Cardiac septum (tissue), 1 donor: ENCODE measurements at regions not wholly inside any gene's neighbourhood (a gene's known extent, or its start where the extent isn't known, plus 50 kb on each side); places are given as distances from the start of the nearest gene placed in this dataset.

ENCODE experiments used
- DNase-seq: peaks from one replicate; pipeline ENCODE4 v3.0.0-alpha.2; 2020; ENCODE audit warnings: low spot score
- intact Hi-C: fragments of 100-400 bp; cut with DNase I; formaldehyde crosslinking; loops from one replicate; pipeline ENCODE4 v1.14.0; 2022
- donor health status: DM: no; HTN: no; CAD: no.

DNA sequence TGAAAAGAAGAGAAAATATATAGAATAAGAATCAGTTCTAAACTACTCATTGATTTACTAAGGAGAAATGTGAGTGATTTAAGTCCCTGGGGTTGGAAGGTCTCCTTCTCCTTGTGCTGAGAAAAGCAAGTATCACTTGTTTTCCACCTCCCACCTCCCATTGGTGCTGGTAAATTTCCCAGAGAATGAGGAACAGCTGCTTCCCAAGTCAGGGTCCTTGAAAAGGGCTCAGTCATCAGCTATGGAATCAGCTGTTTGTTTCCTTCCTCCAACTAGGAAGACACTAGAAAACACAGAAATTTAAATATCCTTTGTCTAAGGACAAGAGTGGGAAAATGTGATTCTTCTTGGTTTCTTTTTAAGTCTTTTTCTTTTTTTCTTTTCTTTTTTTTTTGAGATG lies 131.3 kb upstream of the C1orf21 start:
- DNase-seq: no peak
- intact Hi-C loops: loop anchor here (5.0 kb wide), 1 partner anchor 42 kb away; no protein-coding TSS in a partner anchor

DNA sequence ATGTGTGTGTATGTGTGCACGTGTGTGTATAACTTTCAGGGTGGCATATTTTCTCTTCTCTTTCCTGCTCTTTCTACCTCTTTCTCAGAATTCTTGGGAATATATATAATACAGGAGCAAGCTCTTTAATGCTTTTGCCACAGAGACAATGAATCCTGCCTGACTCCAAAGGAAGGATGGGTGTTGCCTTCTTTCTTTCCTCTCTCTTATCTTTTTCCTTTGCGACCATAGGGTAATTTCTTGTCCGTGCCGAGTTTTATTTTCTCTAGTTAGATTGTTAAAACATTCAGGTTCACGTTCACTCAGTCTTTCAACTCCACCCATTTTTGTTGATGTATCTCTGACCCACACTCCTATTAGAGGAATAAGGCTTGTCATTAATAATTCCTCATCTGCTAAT lies 129.0 kb upstream of the C1orf21 start:
- intact Hi-C loops: loop anchor here (5.0 kb wide), 1 partner anchor 39 kb away; no protein-coding TSS in a partner anchor
- DNase-seq: no peak

DNA sequence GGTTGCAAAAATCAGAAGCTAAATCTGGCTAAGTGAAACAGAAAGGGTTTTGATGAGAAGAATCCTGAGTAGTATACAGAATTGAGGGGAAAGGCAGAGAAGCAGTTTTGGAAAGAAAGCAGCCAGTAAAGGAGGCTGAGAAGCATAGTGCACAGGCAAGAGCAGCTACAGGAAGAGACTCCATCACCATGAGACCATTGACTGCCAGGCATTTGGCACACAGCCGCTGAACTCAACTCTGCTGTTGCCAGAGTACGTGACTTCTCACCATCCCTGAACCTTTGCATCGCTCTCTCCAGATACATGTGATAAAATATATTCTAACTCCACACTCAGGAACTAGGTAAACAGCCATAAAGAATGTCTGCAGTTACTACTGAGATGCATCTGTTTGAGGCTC lies 128.3 kb upstream of the C1orf21 start:
- intact Hi-C loops: loop anchor here (5.0 kb wide), 1 partner anchor 39 kb away; no protein-coding TSS in a partner anchor
- DNase-seq: no peak

DNA sequence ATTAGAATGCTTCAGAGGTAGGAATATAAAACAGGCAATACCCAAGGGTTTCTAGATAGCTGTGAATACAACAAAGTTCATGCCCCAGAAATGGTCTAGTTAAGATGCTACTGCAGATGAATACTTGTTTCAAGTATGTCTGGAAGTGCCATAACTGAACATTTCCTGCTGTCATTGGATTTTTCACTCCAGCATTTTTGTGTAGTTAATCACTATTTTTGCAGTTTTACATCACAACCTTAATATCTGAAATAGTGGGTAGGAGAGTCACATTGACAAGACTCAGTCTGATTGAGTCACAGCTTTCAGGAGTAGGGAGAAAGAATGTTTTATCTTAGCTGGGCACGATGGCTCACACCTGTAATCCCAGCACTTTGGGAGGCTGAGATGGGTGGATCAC lies 126.4 kb upstream of the C1orf21 start:
- intact Hi-C loops: no loop called here
- no peak for DNase-seq

DNA sequence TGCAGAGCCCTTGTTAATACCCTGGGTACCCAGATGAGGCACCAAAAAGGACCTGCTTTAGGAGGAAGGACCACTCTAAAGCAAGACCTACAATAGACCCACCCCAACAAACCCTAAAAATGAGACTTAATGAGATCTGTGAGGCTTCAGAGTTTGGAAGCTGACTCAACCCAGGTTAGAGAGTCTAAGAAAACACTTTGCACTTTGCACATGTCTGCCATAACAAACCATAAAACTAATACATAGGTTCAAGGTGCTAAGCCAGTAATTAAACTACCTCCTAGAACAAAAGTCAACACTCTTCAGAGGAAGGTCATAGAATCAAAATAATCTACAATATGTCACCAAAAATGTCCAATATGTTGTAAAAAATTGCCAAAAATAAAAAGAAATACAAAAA lies 124.7 kb upstream of the C1orf21 start:
- intact Hi-C loops: no loop called here
- DNase-seq: no peak

DNA sequence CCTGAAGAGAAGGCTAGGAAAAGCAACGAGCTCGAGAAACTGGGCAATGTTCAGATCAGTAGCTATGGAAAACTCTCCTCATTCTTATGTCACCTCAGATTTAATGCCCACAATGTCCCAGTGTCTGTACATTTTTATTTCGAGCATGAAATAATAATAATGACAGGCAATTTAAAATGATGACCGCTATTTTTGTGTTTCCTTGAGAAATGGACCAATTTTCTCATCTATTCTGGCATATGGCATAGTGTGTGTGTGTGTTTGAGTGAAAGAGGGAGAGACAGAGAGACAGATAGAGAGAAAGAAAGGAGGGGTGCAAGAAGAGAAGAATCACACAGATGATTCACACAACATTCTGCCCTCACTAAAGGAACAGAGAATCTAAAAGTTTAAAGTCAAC lies 119.1 kb upstream of the C1orf21 start:
- DNase-seq: no peak
- intact Hi-C loops: no loop called here

DNA sequence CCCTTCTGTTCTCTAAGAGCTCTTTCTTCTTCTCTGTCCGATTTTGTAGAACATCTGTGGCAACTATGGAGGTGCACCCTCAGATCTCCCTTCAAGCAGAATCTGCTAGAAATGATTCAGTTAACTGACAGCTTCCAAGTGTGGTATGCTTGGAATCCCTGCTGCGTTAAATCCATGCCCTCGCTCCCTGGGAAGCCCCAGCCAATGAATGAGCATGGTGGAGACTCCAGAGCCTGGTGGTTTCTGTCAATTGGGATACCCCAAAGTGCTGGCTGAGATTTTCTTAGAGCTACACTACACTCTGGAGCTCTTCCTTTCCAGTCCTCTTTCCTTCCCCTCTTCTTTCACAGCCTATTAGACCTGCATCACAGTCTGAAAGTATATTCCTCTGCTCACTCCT lies 116.3 kb upstream of the C1orf21 start:
- intact Hi-C loops: no loop called here
- DNase-seq: no peak

DNA sequence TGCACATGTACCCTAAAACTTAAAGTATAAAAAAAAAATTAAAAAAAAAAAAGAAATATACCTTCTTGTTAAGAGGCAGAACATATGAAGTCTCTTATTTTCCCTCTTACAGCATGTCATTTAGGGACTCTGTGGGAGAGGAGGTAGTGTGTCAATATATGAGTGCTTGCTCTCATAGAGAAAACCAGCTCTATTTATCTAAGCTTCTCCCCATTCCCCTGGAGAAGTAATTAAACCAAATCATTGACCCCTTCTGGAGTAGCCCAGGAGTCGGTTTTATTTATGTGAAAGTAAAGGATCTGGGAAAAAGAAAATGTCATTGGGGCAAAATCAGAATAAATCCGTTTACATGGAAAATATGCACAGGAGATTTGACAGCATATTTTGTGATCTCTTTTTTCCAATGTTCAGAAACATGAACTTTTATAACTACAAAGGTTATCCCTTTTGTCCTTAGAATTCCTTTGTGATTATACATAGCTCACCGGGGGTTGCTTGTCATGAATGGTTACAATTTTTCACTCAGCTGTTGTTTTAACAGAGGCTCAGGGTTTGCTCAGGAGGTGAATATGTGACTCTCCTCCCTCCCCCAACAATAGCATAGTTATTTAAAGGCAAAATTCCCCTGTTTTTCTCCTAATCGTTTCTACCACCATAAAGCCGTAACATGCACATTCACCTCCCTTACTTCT lies 114.5 kb upstream of the C1orf21 start:
- no peak for DNase-seq
- intact Hi-C loops: no loop called here

DNA sequence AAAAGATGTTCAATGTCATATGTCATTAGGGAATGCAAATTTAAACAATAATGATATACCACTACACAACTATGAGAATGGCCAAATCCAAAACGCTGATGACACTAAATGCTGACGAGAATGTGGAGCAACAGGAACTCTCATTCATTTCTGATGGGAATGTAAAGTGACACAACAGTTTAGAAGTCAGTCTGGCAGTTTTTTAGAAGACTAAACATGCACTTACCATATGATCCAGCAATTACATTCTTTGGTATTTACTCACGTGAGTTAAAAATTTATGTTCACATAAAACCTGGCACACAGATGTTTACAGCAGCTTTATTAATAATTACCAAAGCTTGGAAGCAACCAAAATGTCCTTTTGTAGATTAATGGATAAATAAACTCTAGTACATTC lies 110.4 kb upstream of the C1orf21 start:
- DNase-seq: no peak
- intact Hi-C loops: no loop called here

DNA sequence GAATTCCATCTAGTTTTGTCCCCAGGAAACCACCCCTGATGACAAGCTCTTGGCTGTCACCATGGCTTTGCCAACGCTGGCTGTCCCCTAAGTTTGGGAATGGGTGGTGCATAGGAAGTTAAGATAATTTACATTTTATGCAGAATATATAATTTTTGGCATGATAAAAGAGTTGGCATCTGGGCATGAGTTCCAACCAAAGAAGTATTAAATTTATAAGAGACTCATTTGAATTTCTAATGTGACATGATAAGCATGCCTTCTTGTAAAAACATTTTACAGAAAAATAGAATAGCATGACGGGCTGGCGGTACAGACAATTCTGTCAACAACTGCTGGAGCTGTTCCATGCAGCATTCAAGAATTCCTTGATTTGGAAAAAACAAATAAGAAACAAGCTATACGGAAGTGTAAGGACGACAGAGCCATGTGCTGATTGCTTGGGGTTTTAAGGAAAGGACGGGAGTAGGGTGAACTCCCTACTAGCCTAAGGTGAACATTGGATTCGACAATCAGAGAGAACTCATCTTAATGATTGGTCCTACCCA lies 106.8 kb upstream of the C1orf21 start:
- no peak for DNase-seq
- intact Hi-C loops: no loop called here

DNA sequence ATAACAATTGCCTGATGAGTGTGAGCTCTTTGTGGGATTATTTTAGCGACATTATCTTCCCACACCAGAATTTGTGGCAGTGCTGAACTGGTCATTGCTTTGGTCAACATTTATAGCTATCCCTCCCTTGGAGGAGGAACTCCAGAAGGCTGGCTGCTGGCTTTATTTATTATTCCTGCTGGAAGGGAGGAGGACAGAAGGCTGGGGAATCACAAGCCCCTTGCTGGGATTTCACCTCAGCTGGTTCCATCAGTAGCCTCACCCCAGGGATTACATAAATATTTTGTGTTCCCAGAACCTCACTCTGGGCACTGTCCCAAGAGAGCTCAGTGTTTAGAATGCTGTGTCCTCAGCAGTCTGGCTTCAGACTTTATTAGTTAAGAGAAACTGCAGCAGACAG lies 102.8 kb upstream of the C1orf21 start:
- DNase-seq: no peak

DNA sequence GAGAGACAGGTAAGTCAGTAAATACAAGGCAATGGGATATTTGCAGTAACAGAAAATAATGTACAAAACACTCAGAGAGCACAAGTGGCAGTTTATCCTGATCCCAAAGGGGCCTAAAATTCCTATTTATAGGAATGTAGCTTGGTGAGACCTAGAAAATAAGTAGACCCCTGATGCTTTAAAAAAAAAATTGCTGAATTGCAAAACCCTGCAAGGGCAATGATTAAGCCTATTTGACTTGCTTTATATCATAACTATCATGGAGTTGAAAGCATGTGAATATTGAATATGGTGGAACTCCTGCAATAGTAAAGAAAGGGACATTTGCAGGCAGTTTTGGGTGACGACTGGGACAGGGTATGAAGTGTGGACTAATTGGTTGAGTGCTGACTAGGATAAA lies 101.9 kb upstream of the C1orf21 start:
- intact Hi-C loops: no loop called here
- DNase-seq: no peak

More for the DNA sequence above, 102.8 kb upstream of the C1orf21 start:
- intact Hi-C loops: no loop called here

DNA sequence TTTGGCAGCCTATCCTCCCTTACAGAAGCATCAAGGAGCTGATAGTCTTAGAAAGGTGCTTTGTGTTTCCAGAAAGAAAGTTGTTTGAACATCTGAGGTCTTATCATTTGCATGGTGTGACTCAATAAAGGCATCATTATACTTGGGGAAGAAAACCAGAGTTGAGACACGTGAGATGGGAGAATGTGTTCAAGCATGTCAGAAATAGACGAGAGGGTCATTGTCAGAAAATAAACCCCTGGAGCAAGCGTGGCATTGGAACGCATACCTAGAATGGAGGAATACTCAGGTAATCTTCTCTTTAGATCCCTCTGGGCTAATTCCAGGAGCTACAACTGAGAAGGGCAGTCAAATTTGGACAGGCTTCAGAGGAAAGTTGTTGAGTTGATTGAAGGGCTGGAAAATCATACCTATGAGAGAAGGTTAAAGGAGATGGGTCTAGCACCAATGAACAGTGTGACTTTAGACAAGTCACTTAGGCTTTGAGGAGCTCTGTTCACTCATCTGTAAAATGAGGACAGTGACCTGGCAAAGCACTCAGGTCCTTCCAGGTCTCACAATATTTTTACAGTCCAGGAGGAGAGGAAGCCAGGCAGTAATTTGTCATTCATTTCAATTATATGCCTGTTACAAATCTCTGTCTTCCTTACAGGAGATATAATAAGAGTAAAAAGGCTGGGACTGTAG lies 101.3 kb upstream of the C1orf21 start:
- intact Hi-C loops: no loop called here
- DNase-seq: no peak

DNA sequence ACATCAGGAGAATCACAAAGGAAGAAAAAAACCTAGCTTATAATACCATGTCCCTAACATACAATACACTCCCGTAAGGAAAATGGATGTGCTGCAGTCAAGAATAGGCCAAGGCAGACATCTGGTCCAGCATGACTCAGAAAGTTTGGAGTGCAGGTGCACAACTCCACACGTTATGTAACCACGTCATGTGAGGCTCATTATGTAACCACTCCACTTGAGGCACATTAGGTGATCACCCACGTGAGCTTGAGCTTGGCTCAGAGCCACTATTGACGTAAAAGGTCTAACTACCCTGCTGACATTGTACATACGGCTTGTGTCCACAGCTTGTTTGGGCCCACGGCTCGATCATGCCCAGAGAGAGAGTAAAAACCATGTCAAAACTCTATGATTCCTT lies 99.8 kb upstream of the C1orf21 start:
- no peak for DNase-seq
- intact Hi-C loops: no loop called here

DNA sequence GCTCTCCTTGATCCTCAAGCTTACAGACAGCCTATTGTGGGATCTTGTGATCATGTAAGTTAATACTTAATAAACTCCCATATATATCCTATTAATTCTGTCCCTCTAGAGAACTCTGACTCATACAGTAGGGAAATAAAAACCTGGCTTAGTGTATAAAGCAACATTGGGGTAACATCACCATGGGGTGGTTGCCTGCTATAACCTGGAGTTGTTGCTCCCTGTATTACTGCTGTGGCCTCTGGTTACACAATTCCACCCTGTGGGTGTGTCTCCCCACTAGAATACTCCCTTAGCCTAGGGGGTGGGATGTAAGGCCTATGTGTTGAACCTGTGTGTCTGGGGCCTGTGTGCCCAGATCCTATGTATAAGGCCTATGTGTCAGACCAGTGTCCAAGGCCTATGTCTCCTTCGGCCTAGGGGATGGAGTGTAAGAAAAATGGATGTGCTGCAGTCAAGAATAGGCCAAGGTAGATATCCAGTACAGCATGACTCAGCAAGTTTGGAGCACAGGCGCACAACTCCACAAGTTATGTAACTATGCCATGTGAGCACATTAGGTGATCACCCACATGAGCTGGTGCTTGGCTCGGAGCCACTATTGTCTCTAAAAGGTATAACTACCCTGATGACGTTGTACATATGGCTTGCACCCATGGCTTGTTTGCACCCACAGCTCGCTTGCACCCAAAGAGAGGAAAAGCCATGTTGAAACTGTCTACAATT lies 96.8 kb upstream of the C1orf21 start:
- no peak for DNase-seq
- intact Hi-C loops: loop anchor here (10.0 kb wide), 1 partner anchor 125 kb away; no protein-coding TSS in a partner anchor

DNA sequence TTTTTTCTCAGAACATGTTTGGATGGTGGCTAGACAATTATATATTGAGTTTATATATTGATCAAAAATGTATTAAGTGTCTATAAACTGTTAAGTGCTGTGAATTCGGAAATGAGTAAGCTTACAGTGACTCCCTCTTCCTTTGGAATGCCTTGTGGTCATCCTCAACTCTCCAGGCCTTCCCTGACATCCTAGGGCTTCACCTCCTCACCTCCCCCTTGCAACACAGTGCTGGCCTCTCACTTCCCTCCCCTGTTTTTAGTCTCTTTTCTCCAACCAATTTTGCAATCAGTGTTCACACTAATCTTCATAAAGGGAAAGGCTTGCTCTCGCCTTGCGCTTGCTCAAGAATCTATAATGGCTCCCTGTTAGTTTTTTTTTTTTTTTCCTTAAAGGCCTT lies 95.1 kb upstream of the C1orf21 start:
- intact Hi-C loops: loop anchor here (10.0 kb wide), 1 partner anchor 127 kb away; no protein-coding TSS in a partner anchor
- no peak for DNase-seq

DNA sequence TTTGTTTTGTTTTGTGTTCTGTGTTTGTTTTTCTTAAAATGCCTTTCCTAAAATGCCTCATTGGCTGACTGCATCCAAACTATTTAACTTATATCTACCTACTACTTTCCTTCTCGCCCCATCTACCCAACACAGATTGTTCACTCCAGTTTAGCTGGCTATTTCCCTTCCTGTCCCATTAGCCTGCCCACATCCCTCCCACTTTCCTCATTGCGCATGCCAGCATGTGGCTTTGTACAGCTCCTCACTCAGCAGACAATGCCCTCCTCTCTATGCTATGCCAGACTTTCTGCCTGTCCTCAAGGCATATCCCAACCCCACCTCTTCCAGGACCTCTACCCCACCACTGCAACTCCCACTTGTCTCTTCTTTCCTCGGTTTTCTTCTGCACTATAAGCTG lies 94.7 kb upstream of the C1orf21 start:
- DNase-seq: no peak
- intact Hi-C loops: loop anchor here (10.0 kb wide), 1 partner anchor 127 kb away; no protein-coding TSS in a partner anchor

DNA sequence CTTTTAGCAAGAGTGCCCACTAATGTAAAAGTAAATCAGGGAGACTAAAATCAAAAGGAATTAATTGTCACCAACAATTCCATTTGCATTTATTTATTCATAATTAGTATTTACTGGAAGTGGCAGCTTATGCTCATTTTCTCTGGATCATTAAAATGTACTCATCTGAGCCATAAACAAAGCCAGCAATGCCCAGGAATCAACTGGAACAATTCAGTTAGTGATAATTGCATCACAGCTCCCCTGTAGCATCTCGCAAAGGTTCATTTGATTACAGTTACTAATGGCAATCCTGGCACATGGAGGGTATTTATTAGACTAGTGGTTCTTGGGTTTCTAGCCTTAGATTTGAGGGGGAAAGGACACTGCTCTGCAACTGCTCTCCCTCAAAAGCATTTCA lies 92.7 kb upstream of the C1orf21 start:
- no peak for DNase-seq
- intact Hi-C loops: loop anchor here (10.0 kb wide), 1 partner anchor 129 kb away; no protein-coding TSS in a partner anchor

DNA sequence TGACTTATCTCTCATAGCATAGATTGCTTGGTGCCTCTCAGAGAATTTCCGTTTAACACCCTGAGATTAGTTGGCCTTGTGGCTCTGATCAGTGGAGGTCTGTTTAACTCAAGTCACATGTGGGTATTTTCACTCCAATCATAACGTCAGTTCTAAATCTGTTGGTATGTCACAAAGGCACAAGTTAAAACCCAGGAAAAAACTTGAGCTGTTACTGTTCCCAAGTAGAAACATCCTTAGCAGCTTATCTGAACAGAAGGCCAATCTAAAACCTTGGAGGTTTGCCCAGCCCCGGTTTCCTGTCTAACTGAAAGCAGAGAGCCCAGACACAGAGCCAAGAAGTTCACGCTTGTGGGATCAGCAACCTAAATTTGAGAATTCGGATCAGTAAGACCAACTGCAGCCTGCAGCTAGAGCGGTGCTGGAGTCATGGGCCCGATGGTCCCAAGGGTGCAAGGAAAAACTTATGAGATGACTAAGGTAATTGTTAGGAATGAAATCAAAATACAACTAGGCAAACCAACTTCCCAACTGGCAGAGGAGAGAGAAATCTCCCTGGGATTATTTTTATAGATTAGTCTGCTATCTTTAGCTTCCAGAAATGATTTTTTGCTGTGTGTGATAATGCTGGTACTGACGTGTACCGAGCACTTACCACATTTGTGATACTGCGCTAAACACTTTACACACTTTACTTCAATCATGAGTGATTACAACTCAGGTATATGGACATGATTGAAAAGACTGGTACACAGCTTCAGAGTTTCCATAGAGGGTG lies 90.2 kb upstream of the C1orf21 start:
- intact Hi-C loops: loop anchor here (2.0 to 10.0 kb wide), 7 partner anchors 36 to 266 kb away; partner anchors contain the start of gene C1orf21
- peak; percentile 91 for DNase-seq
